SIG-M5 treated with dmso at 0.1 percent for 504 hours (cell line): ENCODE measurements at regions not wholly inside any gene's neighbourhood (a gene's known extent, or its start where the extent isn't known, plus 50 kb on each side); places are given as distances from the start of the nearest gene placed in this dataset.
"Not testable (repeated sequence)": the region's sequence is repeated elsewhere in the genome, so short reads cannot be mapped to it uniquely, and the experiment has no call there.

Source experiments
- DNase-seq: peaks from one replicate; lab custom pipeline; 2025; ENCODE audit not compliant: unreplicated experiment; lab: John Stamatoyannopoulos, UW

GRCh38 chr6:167543602-167544497, 219.0 kb downstream of the TTLL2 start:
- no peak for DNase-seq

GRCh38 chr6:167546611-167547327, 221.9 kb downstream of the TTLL2 start:
- no peak for DNase-seq

DNA sequence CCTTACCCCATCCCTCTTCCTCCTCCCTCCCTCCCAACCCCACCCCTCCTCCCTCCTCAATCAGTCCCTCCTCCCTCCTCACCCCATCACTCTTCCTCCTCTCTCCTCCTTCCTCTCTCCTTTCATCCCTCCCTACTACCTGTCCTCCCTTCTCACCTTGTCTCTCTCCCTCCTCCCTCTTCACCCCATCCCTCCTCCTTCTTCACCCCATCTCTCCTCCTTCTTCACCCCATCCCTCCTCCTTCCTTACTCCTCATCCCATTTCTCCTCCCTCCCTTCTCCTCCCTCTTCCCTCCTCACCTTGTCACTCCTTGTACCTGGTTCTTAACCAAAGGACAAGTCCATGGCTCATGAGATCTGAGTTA, 222.4 kb downstream of the TTLL2 start:
- no peak for DNase-seq

- no peak for DNase-seq
Measured at GRCh38 chr6:167547751-167548150, 222.9 kb downstream of the TTLL2 start.

DNA sequence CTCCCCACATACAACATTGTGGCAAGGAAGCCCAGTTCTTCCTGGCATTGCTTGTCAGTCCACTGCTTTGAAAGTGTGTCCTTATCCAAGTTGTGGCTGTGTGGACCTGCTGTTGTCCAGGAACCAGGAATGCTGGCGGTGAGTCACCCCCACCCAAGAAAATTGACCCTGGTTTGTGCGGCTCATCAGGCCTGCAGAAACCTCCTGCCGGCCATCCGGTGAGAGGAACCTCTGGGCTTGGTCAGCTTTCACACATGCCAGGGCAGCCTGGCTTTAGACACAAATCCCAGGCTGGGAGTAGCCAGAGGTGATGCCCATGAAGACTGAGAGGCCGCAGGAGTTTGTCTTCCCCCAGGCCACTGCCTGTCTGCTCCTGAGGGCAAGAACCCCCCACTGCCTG, 223.6 kb downstream of the TTLL2 start:
- DNase-seq: no peak

GRCh38 chr6:167549213-167549612, 224.3 kb downstream of the TTLL2 start:
- no peak for DNase-seq

GRCh38 chr6:167550941-167551627, 226.2 kb downstream of the TTLL2 start:
- no peak for DNase-seq

DNA sequence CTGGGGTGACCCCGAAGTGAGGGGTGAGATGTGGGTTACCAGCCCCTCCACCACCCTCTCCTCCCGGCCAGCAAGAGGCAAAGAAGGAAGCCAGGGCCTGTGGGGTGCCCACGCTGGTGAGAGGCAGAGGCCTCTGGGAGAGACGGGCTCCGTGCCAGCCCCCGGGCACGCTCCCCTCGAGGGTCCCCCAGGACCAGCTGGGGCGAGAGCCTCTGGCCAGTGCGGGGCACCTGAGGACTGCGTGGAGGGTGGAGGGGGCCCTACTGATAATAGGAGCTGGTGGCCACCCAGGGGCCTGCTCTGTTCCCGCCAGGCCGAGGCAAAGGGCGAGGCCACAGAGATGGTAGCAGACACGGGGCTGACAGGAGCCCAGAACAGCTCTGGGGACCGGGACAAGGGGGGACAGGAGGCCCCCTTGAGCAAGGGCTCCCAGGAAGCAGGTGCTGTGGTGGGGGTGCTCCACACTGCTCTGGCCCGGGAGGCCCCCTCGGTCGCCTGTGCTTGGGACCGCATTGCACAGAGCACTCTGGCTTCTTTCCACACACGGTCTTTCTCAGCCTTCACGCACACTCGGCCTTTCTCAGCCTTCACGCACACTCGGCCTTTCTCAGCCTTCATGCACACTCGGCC, 226.9 kb downstream of the TTLL2 start:
- DNase-seq: no peak

DNA sequence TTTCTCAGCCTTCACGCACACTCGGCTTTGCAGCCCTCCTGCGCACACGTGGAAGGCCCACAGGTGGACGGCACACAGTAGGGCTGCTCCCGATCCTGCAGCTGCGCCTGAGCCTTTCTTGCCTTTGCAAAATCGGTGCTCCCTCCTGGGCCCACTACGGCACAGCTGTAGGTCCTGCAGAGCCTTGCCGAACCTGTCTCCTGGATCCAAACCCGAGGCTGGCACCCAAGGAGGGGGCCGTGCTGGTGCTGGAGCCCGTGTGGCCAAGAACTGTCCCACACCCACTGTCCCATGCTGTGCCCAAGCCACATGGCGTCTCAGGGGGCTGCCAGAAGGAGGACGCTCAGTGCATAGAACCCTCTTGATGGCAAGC, 227.4 kb downstream of the TTLL2 start:
- DNase-seq: no peak

DNA sequence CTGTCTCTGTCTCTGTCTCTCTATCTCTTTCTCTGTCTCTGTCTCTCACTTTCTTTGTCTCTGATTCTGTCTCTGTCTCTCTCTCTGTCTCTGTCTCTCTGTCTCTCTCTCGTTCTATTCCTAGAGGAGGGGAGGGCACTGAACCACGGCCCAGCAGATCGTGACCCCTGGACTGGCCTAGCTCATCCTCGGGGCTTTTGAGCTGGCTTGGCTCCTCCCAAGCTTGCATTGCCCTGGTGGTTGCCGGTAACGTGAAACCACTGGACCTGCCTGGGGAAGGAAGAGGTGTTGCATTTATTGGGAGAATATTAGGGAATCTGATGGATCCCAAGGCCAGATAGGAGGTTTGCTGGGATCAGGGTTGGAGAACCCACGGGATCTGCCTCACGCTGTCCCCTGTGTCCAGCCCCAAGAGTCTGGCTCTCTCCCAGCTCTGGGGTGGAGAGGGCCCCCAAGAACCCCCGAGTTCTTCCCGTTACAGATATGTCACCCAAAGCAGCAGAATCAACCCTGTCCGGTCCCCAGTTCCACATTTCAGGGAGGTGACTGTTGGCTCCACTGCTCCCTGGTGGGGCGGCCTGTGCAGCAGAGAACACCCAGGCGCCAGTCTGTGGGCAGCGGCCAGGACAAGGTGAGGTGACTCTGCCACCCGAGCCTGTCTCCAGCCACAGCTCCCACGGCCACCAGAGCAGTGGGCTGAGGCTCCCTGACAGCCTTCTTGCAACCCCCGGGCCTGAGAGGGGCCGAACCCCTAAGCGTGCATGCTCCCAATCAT, 228.3 kb downstream of the TTLL2 start:
- no peak for DNase-seq

- DNase-seq: no peak
Measured at GRCh38 chr6:167553736-167554119, 228.8 kb downstream of the TTLL2 start.

- no peak for DNase-seq
Measured at GRCh38 chr6:167554854-167555253, 230.0 kb downstream of the TTLL2 start.

GRCh38 chr6:167555836-167556235, 230.9 kb downstream of the TTLL2 start:
- DNase-seq: no peak

DNA sequence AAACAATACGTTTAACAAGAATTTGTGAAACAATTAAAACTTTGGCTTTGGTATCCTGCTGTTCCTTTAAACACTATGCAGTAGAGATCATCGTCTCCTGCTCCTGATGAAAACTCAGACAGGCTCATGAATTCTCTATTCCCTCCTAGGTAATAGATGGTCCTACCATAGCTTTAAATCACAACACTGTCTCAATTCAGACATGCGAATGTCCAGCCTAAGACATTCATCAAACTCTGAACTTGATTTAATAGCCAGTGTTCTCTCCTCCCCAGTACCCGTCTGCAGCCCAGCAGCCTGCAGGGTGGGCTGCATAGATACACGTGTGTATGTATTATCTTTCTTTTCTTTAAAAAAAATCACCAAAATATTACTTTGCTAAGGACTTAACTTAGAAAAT, 232.8 kb downstream of the TTLL2 start:
- no peak for DNase-seq

- no peak for DNase-seq
Measured at GRCh38 chr6:167558246-167559177, 233.6 kb downstream of the TTLL2 start.

DNA sequence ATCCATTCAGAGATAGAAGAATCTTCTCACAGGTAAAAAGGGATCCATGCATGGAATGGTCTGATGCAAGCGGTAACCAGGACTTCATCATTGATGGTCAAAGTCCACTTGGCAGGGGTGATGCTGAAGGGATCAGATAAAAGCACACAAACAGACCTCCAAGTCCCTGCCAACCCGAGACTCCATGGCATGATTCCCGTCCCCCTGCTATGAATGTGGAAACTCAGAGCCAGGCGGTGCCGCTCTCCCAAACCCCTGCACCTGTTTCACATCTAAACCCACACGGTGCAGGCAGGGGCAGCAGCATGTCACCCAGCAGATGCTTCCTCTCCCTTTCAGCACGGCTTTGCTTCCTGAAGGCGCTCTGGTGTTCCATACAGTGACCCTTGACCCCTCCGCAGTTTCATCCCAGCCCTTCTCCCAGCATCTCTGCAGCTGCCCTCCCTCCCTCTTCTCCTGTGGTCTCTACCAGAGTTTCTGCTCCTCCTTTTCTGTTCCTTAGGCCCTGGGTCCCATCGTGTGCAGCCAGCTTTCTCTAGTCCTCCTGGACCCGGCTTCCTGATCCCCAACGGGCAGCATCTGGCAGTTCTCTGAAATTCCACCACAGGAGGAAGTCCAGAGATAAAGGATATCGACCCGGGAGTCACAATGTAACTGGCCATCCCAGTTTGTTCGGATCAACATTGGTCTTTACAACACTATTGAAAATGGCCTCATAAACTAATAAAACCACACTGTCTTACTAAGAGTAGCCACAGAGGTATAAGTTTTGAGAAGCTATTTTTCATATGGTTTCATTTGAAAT, 235.0 kb downstream of the TTLL2 start:
- DNase-seq: no peak

GRCh38 chr6:167560673-167561569, 236.0 kb downstream of the TTLL2 start:
- no peak for DNase-seq

DNA sequence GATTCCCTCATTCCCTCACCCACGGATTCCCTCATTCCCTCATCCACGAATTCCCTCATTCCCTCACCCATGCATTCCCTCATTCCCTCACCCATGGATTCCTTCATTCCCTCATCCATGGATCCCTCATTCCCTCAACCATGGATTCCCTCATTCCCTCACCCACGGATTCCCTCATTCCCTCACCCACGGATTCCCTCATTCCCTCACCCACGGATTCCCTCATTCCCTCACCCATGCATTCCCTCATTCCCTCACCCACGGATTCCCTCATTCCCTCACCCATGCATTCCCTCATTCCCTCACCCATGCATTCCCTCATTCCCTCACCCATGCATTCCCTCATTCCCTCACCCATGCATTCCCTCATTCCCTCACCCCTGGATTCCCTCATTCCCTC, 238.0 kb downstream of the TTLL2 start:
- DNase-seq: not testable (repeated sequence)
